WERI-Rb-1 (cell line): ENCODE measurements at regions not wholly inside any gene's neighbourhood (a gene's known extent, or its start where the extent isn't known, plus 50 kb on each side); places are given as distances from the start of the nearest gene placed in this dataset.

Experiments
- DNase-seq: peaks from one replicate; pipeline ENCODE4 v3.0.0-alpha.2; 2020
- H3K27ac ChIP-seq: fragments of 250-450 bp; sonication (Bioruptor Pico); 2 replicates; pipeline ENCODE4 v1.5.1; 2020; ENCODE audit warnings: mild to moderate bottlenecking, moderate library complexity
- H3K27me3 ChIP-seq: fragments of 250-450 bp; sonication (Bioruptor Pico); 2 replicates; pipeline ENCODE4 v1.5.1; 2021; ENCODE audit warnings: mild to moderate bottlenecking, low read depth, moderate library complexity; ENCODE audit not compliant: insufficient read depth, severe bottlenecking
- H3K36me3 ChIP-seq: fragments of 250-450 bp; sonication (Bioruptor Pico); 2 replicates; pipeline ENCODE4 v1.5.1; 2020; ENCODE audit warnings: mild to moderate bottlenecking, moderate library complexity
- H3K4me3 ChIP-seq: 2 replicates; pipeline ENCODE4 v1.5.1; 2011; ENCODE audit warnings: low read depth, mild to moderate bottlenecking, control low read depth, low read length
- H3K9me3 ChIP-seq: fragments of 250-450 bp; sonication (Bioruptor Pico); 2 replicates; pipeline ENCODE4 v1.5.1; 2021; ENCODE audit warnings: mild to moderate bottlenecking, moderate library complexity; ENCODE audit not compliant: severe bottlenecking
- CTCF ChIP-seq: IDR thresholded peaks from 2 replicates; pipeline ENCODE4 v1.5.1; 2011; ENCODE audit warnings: low read depth, mild to moderate bottlenecking, control low read depth, inconsistent platforms, low read length

DNA sequence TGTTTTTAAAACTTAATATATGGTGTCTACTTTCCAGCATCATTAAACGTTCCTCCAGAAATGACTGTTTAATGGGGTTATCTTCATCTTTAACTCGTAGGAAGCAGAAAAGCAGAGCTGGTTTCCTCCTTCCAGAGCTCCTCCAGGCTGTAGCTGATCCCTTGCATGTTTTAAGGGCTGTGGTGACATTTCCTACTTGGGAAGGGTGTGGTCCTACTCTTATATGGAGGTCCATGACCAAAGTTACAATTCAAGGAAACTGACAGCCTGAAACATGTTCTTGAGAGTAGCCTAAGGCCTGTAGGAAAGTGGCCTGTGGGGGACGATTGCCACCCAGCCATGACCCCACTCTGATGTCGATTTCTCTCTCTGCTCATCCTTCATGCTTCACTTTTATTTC is 297.1 kb downstream of the GADD45G start:
- H3K9me3 ChIP-seq, result no peaks in the 10 kb centered on the region
- H3K4me3 ChIP-seq, result no peak overlapping the region
- no peak for TF ChIP-seq CTCF
- H3K27ac ChIP-seq, result no peak overlapping the region
- DNase-seq, result no peak
- no peaks in the 10 kb centered on the region for H3K27me3 ChIP-seq
- no peaks in the 10 kb centered on the region for H3K36me3 ChIP-seq

DNA sequence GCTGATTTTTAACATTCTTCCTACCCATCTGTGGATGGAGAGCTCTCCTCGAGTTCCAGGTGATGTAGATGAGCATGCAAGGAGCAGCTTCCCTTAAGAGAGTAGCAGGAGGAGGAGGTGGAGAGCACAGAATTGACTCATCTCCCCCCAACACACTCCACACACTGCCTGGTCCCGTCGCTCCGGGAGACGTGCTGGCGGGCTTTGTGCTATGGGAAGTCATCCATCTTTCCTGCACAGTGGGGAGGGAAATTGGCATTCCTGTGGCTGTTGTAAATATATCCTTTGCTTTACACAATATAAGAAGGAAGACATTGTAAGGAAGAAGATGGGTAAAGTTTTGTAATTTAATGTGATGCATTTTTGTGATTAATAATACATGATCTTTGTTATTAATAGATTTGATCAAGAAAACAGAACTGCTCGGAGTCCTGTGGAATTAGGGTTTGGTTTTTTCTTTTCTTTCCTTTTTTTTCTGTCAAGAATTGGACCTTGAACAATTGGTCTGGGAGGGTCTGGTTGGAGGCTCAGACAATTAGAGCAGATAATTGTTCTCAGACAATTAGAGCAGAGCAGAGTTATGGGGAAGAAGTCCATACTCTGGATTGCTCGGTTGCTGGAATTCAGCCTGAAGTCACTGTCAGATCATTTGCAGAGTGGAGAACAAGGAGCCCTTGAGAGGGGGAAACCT is 297.8 kb downstream of the GADD45G start:
- Histone ChIP-seq H3K36me3 (no peaks in the 10 kb centered on the region), H3K9me3 (no peaks in the 10 kb centered on the region), H3K4me3 (no peak overlapping the region), H3K27me3 (no peaks in the 10 kb centered on the region), H3K27ac (no peak overlapping the region)
- TF ChIP-seq CTCF, result no peak
- no peak for DNase-seq

GRCh38 chr9:89903141-89903475 is 298.3 kb downstream of the GADD45G start:
- TF ChIP-seq CTCF, result no peak
- no peak for DNase-seq
- Histone ChIP-seq H3K4me3 (no peak overlapping the region), H3K27me3 (no peaks in the 10 kb centered on the region), H3K36me3 (no peaks in the 10 kb centered on the region), H3K9me3 (no peaks in the 10 kb centered on the region), H3K27ac (no peak overlapping the region)

GRCh38 chr9:89905606-89906338 is 301.0 kb downstream of the GADD45G start:
- no peaks in the 10 kb centered on the region for H3K36me3 ChIP-seq
- DNase-seq, result no peak
- H3K27ac ChIP-seq, result no peak overlapping the region
- no peaks in the 10 kb centered on the region for H3K9me3 ChIP-seq
- H3K4me3 ChIP-seq, result no peak overlapping the region
- TF ChIP-seq CTCF, result no peak
- no peaks in the 10 kb centered on the region for H3K27me3 ChIP-seq

- Histone ChIP-seq H3K36me3 (no peaks in the 10 kb centered on the region), H3K4me3 (no peak overlapping the region), H3K27ac (no peak overlapping the region), H3K27me3 (no peaks in the 10 kb centered on the region), H3K9me3 (no peaks in the 10 kb centered on the region)
- TF ChIP-seq CTCF, result peak; percentile 40; the same call in 1 of the 2 replicates
- peak; percentile 34 for DNase-seq
These were observed 307.2 kb downstream of the GADD45G start for GRCh38 chr9:89911721-89912604.
